ENCODE measurements at regions not wholly inside any gene's neighbourhood (a gene's known extent, or its start where the extent isn't known, plus 50 kb on each side); places are given as distances from the start of the nearest gene placed in this dataset.
A peak's percentile ranks its signal among the peaks of the same experiment; 100 is the strongest.

GRCh38 chr6:139940741-139941729 is 566.6 kb upstream of the CITED2 start:
- H3F3A ChIP-seq (ENCODE audit: insufficient read depth, low read length, poor library complexity, severe bottlenecking): no peaks in the 10 kb centered on the region
- TF ChIP-seq EZH2 (IDR thresholded peaks at IDR 0.05; ENCODE audit: borderline replicate concordance, insufficient read depth, low read length, poor library complexity, severe bottlenecking) (no peak), TAF1 (IDR thresholded peaks at IDR 0.05; ENCODE audit: low read depth) (no peak), EP300 (conservative IDR thresholded peaks at IDR 0.05; ENCODE audit: poor library complexity, severe bottlenecking) (no peak), RAD21 (conservative IDR thresholded peaks at IDR 0.05) (no peak), REST (IDR thresholded peaks at IDR 0.05; ENCODE audit: borderline replicate concordance) (no peak), SMC3 (conservative IDR thresholded peaks at IDR 0.05; ENCODE audit: poor library complexity) (no peak), CTCF (IDR thresholded peaks at IDR 0.05; ENCODE audit: poor library complexity, severe bottlenecking) (no peak), POLR2AphosphoS5 (IDR thresholded peaks at IDR 0.05) (no peak), MXI1 (conservative IDR thresholded peaks at IDR 0.05; ENCODE audit: poor library complexity, severe bottlenecking) (no peak)
- H3K4me2 ChIP-seq (ENCODE audit: low read length): no peak overlapping the region
- H3K4me3 ChIP-seq (ENCODE audit: low read length): no peak overlapping the region
- no peak overlapping the region for H3K9ac ChIP-seq (ENCODE audit: low read length)
- H3K9me3 ChIP-seq (ENCODE audit: low read length): no peaks in the 10 kb centered on the region
- H3K36me3 ChIP-seq (ENCODE audit: insufficient read depth, low read length): no peaks in the 10 kb centered on the region
- H4K20me1 ChIP-seq (ENCODE audit: insufficient read depth): no peaks in the 10 kb centered on the region
- H3K79me2 ChIP-seq (replicated peaks; ENCODE audit: insufficient read depth, low read length): no peaks in the 10 kb centered on the region
- no peaks in the 10 kb centered on the region for H3K9me2 ChIP-seq (ENCODE audit: insufficient read depth, low read length)
- no peak overlapping the region for H3K27ac ChIP-seq (ENCODE audit: low read length)
- H2AFZ ChIP-seq (ENCODE audit: low read depth, low read length): no peak overlapping the region
- H3K27me3 ChIP-seq (ENCODE audit: insufficient read depth, low read depth, low read length): no peaks in the 10 kb centered on the region

GRCh38 chr6:139939189-139939979 is 564.9 kb upstream of the CITED2 start:
- H3K9me3 ChIP-seq (ENCODE audit: low read length): no peaks in the 10 kb centered on the region
- no peak overlapping the region for H3K4me2 ChIP-seq (ENCODE audit: low read length)
- peak overlapping the region; percentile 68 for H3K27ac ChIP-seq (ENCODE audit: low read length)
- no peaks in the 10 kb centered on the region for H3K27me3 ChIP-seq (ENCODE audit: insufficient read depth, low read depth, low read length)
- TF ChIP-seq EZH2 (IDR thresholded peaks at IDR 0.05; ENCODE audit: borderline replicate concordance, insufficient read depth, low read length, poor library complexity, severe bottlenecking): no peak
- peak; percentile 27 for TF ChIP-seq EP300 (conservative IDR thresholded peaks at IDR 0.05; ENCODE audit: poor library complexity, severe bottlenecking)
- H3K9ac ChIP-seq (ENCODE audit: low read length): no peak overlapping the region
- H3K79me2 ChIP-seq (replicated peaks; ENCODE audit: insufficient read depth, low read length): no peaks in the 10 kb centered on the region
- H3K36me3 ChIP-seq (ENCODE audit: insufficient read depth, low read length): no peaks in the 10 kb centered on the region
- no peak overlapping the region for H2AFZ ChIP-seq (ENCODE audit: low read depth, low read length)
- H3K9me2 ChIP-seq (ENCODE audit: insufficient read depth, low read length): no peaks in the 10 kb centered on the region
- no peak overlapping the region for H3K4me3 ChIP-seq (ENCODE audit: low read length)
- H4K20me1 ChIP-seq (ENCODE audit: insufficient read depth): no peaks in the 10 kb centered on the region
- no peaks in the 10 kb centered on the region for H3F3A ChIP-seq (ENCODE audit: insufficient read depth, low read length, poor library complexity, severe bottlenecking)

All from neural cell (in vitro differentiated cells).